Thyroid gland (tissue), 4 donors: ENCODE measurements at regions not wholly inside any gene's neighbourhood (a gene's known extent, or its start where the extent isn't known, plus 50 kb on each side); places are given as distances from the start of the nearest gene placed in this dataset.

Experiments
- CTCF ChIP-seq, 6 experiments: fragments of 200-600 bp in 3 of 6; fragments of 450-650 bp in 3 of 6; sonication (generic) in 3 of 6; IDR thresholded peaks; one replicate each; pipeline ENCODE4 v1.5.1; 2016 to 2019; ENCODE audit warnings: antibody characterized with exemption in 6 of 6, mild to moderate bottlenecking in 2 of 6, inconsistent platforms in 1 of 6, moderate library complexity in 1 of 6
- POLR2A ChIP-seq, 2 donors: fragments of 450-650 bp; IDR thresholded peaks; one replicate each; pipeline ENCODE4 v1.6.1; 2017; ENCODE audit warnings: antibody characterized with exemption in 2 of 2, mild to moderate bottlenecking in 2 of 2, moderate library complexity in 1 of 2

GRCh38 chr9:84413301-84413700 is 72.7 kb upstream of the SLC28A3 start:
- no peak for TF ChIP-seq POLR2A (IDR thresholded peaks at IDR 0.05)
- TF ChIP-seq CTCF (IDR thresholded peaks at IDR 0.05) = no peak
